ENCODE measurements at regions not wholly inside any gene's neighbourhood (a gene's known extent, or its start where the extent isn't known, plus 50 kb on each side); places are given as distances from the start of the nearest gene placed in this dataset.

GRCh38 chr12:41893491-41893890, 251.2 kb downstream of the GXYLT1 start:
- Histone ChIP-seq H4K20me1 (replicated peaks; ENCODE audit: control insufficient read depth, insufficient read depth, low read length) (no peaks in the 10 kb centered on the region), H3K4me1 (replicated peaks in 1 of 2; ENCODE audit: control insufficient read depth in 2 of 2, insufficient read depth in 2 of 2, low read length in 2 of 2) (no peaks in the 10 kb centered on the region), H3K9me1 (ENCODE audit: control insufficient read depth, insufficient read depth, low read length) (no peaks in the 10 kb centered on the region), H2AFZ (ENCODE audit: low read depth, low read length) (no peak overlapping the region), H3K4me3 (no peak overlapping the region), H3K9me3 (replicated peaks; ENCODE audit: control insufficient read depth, insufficient read depth, low read depth, low read length) (no peaks in the 10 kb centered on the region), H3K27me3 (ENCODE audit: control insufficient read depth in 2 of 2, insufficient read depth in 2 of 2, low read length in 2 of 2) (no peaks in the 10 kb centered on the region), H3K79me2 (ENCODE audit: control insufficient read depth, insufficient read depth, low read length) (no peaks in the 10 kb centered on the region), H3K9ac (ENCODE audit: insufficient read depth in 1 of 2, low read depth in 2 of 2, low read length in 2 of 2) (no peak overlapping the region), H3K4me2 (ENCODE audit: insufficient read depth, low read length) (no peak overlapping the region), H3K27ac (ENCODE audit: extremely low read depth, low read depth, low read length) (no peak overlapping the region), H3K36me3 (ENCODE audit: control insufficient read depth, insufficient read depth, low read length) (no peaks in the 10 kb centered on the region)
- no peak for DNase-seq (ENCODE audit: extremely low read depth in 1 of 4, low spot score in 3 of 4)
- intact Hi-C loops (cut with micrococcal nuclease) (no loop called here), in situ Hi-C loops (cut with MboI) (no loop called here)
- 0% methylated on average over 3 of the region's 3 CpGs for WGBS (ENCODE audit: insufficient coverage, low coverage, missing lambda C conversion rate)
- BruUV-seq (replicated peaks), result no TSS peak
- ChIA-PET CTCF (ENCODE audit: low intra/inter-chr PET ratio) (no interaction called here), POLR2A (no interaction called here)
- FAIRE-seq, result no peak
- no peak for TF ChIP-seq TRIM28 (IDR thresholded peaks at IDR 0.05)
- TF ChIP-seq AFF4 (CRISPR knock-in tag; IDR thresholded peaks at IDR 0.05), result no peak
- no peak for TF ChIP-seq FOXJ2 (tag; IDR thresholded peaks at IDR 0.05)
- TF ChIP-seq RB1 (IDR thresholded peaks at IDR 0.05; ENCODE audit: low read depth), result no peak
- no peak for TF ChIP-seq ZNF197 (CRISPR knock-in tag; IDR thresholded peaks at IDR 0.05; ENCODE audit: low read depth)
- no peak for TF ChIP-seq SIN3A (IDR thresholded peaks at IDR 0.05; ENCODE audit: borderline replicate concordance in 2 of 2, control insufficient read depth in 1 of 2, low read depth in 2 of 2, low read length in 2 of 2)
- TF ChIP-seq ZNF586 (CRISPR knock-in tag; conservative IDR thresholded peaks at IDR 0.05), result no peak
- no peak for TF ChIP-seq MXI1 (IDR thresholded peaks at IDR 0.05; ENCODE audit: low read depth, low read length)
- no peak for TF ChIP-seq HNRNPK (IDR thresholded peaks at IDR 0.05; ENCODE audit: low read depth, low read length, poor library complexity, severe bottlenecking)
- TF ChIP-seq ZNF140 (CRISPR knock-in tag; IDR thresholded peaks at IDR 0.05), result no peak
- no peak for TF ChIP-seq BCOR (IDR thresholded peaks at IDR 0.05)
- no peak for TF ChIP-seq RFX1 (IDR thresholded peaks at IDR 0.05)
- no peak for TF ChIP-seq HOXB6 (CRISPR knock-in tag; IDR thresholded peaks at IDR 0.05; ENCODE audit: borderline replicate concordance)
- no peak for TF ChIP-seq VEZF1 (CRISPR knock-in tag; IDR thresholded peaks at IDR 0.05)
- TF ChIP-seq CCNT2 (IDR thresholded peaks at IDR 0.05; ENCODE audit: borderline replicate concordance, extremely low read depth, insufficient read length, low read depth, low read length), result no peak
- no peak for TF ChIP-seq WHSC1 (IDR thresholded peaks at IDR 0.05; ENCODE audit: low read length)
- ATAC-seq, result no peak

Data from K562 (cell line).